LNCaP clone FGC (cell line): ENCODE measurements at regions not wholly inside any gene's neighbourhood (a gene's known extent, or its start where the extent isn't known, plus 50 kb on each side); places are given as distances from the start of the nearest gene placed in this dataset.
"Not testable (repeated sequence)": the region's sequence is repeated elsewhere in the genome, so short reads cannot be mapped to it uniquely, and the experiment has no call there.

ENCODE experiments used
- DNase-seq: peaks from one replicate; pipeline ENCODE4 v3.0.0-alpha.2; 2011; ENCODE audit warnings: low read depth
- H3K4me3 ChIP-seq: 2 replicates; pipeline ENCODE4 v1.5.1; 2011; ENCODE audit warnings: mild to moderate bottlenecking, low read depth, low read length, control low read depth
- CTCF ChIP-seq: IDR thresholded peaks from 2 replicates; pipeline ENCODE4 v1.5.1; 2012; ENCODE audit warnings: mild to moderate bottlenecking; ENCODE audit not compliant: control insufficient read depth, insufficient read depth; ENCODE audit errors: extremely low read depth

- no peak overlapping the region for H3K4me3 ChIP-seq
- no peak for TF ChIP-seq CTCF
- DNase-seq: no peak
These were observed 138.3 kb upstream of the ZNF521 start for GRCh38 chr18:25490316-25490715.

- no peak overlapping the region for H3K4me3 ChIP-seq
These were observed 121.0 kb upstream of the ZNF521 start for GRCh38 chr18:25473008-25473407.

GRCh38 chr18:25470756-25471524, 119.0 kb upstream of the ZNF521 start:
- DNase-seq: not testable (repeated sequence)

More at GRCh38 chr18:25473008-25473407, 121.0 kb upstream of the ZNF521 start:
- TF ChIP-seq CTCF: no peak
- DNase-seq: no peak

DNA sequence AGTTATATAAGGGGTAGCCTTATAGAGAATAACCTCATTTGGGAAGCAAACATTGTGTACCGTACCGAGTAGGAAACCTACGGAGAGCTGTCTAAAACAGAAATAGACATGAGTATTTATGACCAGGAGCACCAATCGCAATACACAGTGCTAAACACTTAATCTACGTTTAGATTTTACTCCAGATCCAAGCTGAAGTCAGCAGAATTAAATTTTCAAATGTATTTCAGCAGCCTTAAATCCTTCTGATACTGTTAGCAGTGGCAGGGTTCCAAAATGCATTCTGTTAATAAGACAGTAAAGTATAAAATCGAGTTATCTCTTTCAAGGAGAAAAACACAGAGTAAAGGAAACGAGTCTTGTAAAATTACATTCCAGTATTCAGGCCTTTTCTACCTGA, 118.1 kb upstream of the ZNF521 start:
- DNase-seq: no peak
- H3K4me3 ChIP-seq: no peak overlapping the region
- TF ChIP-seq CTCF: no peak

More at GRCh38 chr18:25470756-25471524, 119.0 kb upstream of the ZNF521 start:
- not testable (repeated sequence) for H3K4me3 ChIP-seq

GRCh38 chr18:25469489-25469888, 117.5 kb upstream of the ZNF521 start:
- no peak for DNase-seq
- no peak for TF ChIP-seq CTCF
- H3K4me3 ChIP-seq: no peak overlapping the region

DNA sequence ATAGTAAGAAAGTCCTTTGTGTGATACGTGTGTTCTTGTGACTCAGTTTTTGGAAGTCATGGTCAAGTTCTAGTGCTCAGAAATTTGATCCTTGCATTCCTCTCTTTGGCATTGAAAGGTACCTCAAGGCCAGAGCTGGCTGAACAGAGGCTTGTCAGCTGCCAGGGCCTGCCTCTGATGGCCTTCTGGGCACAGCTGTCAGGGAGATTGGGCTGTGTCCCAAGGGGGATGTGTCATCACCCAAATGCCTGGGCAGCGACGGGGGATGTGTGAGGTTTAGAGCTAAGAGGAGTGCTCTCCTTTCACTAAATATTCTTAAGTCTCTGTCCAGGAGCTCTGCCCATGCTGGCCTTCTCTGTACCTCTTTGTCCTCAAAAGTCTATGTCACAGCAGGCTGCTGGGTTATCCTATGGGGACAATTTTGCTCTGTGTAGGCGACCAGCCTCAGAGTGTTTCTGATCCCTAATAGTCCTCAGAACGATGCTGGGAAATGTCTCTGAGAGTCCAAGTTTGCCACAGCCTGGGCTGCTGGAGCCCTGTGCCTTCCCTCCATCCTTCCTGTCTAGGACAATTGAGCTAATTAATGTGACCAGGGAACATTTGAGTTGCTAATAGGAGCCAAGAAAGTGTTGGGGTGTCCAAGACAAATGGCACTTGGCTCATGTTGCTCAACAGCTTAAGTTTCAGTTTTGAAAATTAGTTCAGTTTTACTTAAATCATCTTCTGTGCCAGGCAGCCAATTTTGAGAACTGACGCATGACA, 115.4 kb upstream of the ZNF521 start:
- no peak for TF ChIP-seq CTCF
- no peak for DNase-seq
- no peak overlapping the region for H3K4me3 ChIP-seq

DNA sequence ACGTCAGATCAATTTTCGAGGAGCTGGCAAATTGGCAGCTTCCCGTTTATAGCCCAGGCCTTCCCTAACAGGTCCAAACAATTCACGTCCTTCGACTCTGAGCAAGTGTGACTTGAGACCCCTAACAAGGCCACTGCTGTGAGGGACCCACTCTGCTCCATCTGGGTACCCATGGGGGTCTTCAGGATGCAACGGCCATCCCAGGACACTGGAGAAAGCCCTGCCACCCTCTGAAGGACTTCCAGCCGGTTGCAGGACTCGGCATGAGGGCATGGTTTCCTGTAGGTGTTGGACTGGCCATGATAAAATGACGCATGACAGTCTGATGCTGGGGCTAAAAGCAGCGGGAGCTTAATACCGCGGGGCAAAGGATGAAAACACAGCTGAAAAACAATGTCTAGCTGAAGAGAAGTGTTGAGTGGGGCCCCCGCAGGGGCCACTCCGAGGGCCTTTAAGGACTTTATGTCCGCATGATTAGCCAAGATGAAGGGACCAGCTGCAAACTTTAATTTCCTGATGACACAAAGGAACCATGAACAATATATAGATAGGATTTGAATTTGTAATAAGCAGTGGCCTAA, 113.3 kb upstream of the ZNF521 start:
- DNase-seq: no peak
- no peak for TF ChIP-seq CTCF
- H3K4me3 ChIP-seq: no peak overlapping the region
